ENCODE measurements at regions not wholly inside any gene's neighbourhood (a gene's known extent, or its start where the extent isn't known, plus 50 kb on each side); places are given as distances from the start of the nearest gene placed in this dataset.

DNA sequence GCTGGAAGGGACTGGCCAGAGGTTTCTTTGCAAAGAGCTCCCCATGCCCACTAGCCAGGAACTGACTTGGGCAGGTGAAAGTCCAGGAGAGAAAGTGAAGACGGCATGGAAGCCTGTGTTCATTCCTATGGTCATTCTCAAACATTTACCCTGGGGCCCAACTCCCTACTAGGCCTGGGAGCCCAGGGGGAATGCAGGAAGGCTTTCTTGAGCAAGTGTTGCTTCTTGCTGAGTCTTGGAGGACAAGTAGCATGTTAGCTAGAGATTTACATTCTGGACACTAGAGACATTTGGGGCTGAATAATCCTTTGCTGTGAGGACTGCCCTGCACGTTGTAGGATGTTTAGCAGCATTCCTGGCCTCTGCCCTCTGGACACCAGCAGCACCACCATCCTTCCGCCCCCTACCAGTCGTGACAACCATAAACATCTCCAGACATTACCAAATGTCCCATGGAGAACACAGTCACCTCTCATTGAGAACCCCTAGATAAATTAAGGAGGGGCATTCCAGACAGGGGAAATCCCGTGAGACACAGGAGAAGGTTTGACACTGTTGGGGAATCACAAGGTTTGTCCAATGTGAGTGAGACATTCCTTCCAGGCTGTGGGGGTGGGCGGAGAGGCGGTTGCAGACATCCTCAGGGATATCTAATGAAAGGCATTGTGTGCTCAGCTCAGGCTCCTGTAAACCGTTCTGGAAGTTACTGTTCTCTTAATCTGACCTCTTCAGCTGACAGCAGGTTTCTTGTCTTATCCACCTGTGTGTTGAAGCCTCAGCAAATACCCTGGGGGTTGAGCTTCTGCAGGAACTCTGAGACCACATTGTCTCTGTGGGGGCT, 236.2 kb downstream of the TLE3 start:
- Histone ChIP-seq H3K9me2 (replicated peaks; ENCODE audit: low read depth, low read length) (no peaks in the 10 kb centered on the region), H3K4me3 (ENCODE audit: low read length, poor library complexity, severe bottlenecking) (no peak overlapping the region), H3K36me3 (ENCODE audit: insufficient read depth, low read length) (no peaks in the 10 kb centered on the region), H3K27me3 (ENCODE audit: insufficient read depth, low read length, poor library complexity, severe bottlenecking) (peaks cover 96% of the 10 kb centered on the region), H3F3A (ENCODE audit: low read depth) (no peaks in the 10 kb centered on the region), H3K4me2 (ENCODE audit: low read depth, low read length, poor library complexity, severe bottlenecking) (no peak overlapping the region), H3K79me2 (ENCODE audit: insufficient read depth, low read length) (no peaks in the 10 kb centered on the region), H3K9me3 (ENCODE audit: insufficient read depth, low read depth, low read length) (no peaks in the 10 kb centered on the region), H3K9ac (ENCODE audit: low read depth, low read length, poor library complexity, severe bottlenecking) (no peak overlapping the region), H3K4me1 (ENCODE audit: insufficient read depth, low read length, poor library complexity, severe bottlenecking) (peaks cover 19% of the 10 kb centered on the region), H4K20me1 (ENCODE audit: insufficient read depth, low read length, poor library complexity, severe bottlenecking) (no peaks in the 10 kb centered on the region), H2AFZ (ENCODE audit: low read length) (no peak overlapping the region)
- TF ChIP-seq EZH2phosphoT487 (IDR thresholded peaks at IDR 0.05; ENCODE audit: borderline replicate concordance): no peak
- TF ChIP-seq, protein P1, sequence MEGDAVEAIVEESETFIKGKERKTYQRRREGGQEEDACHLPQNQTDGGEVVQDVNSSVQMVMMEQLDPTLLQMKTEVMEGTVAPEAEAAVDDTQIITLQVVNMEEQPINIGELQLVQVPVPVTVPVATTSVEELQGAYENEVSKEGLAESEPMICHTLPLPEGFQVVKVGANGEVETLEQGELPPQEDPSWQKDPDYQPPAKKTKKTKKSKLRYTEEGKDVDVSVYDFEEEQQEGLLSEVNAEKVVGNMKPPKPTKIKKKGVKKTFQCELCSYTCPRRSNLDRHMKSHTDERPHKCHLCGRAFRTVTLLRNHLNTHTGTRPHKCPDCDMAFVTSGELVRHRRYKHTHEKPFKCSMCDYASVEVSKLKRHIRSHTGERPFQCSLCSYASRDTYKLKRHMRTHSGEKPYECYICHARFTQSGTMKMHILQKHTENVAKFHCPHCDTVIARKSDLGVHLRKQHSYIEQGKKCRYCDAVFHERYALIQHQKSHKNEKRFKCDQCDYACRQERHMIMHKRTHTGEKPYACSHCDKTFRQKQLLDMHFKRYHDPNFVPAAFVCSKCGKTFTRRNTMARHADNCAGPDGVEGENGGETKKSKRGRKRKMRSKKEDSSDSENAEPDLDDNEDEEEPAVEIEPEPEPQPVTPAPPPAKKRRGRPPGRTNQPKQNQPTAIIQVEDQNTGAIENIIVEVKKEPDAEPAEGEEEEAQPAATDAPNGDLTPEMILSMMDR (conservative IDR thresholded peaks at IDR 0.05; ENCODE audit: low read length): no peak

DNA sequence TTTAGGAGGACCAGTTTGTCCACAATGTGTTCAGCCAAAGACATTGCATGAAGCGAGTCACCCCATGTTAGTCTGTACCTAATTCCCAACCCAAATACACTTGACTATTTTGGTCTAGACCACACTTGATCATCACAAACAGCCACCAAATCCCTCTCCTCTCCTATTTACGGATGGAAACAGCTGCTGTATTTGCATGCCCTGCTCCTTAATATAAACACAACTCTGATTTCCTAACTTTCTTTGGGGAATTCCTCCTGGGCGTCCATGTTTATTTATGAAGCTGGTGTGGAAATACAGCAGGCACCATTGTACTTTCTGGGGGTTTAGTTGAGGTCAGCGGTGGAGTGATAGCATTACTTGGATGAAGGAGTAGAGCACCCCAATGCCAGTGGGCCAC, 235.2 kb downstream of the TLE3 start:
- H3K9me2 ChIP-seq (replicated peaks; ENCODE audit: low read depth, low read length): no peaks in the 10 kb centered on the region
- H3K79me2 ChIP-seq (ENCODE audit: insufficient read depth, low read length): no peaks in the 10 kb centered on the region
- H3K36me3 ChIP-seq (ENCODE audit: insufficient read depth, low read length): no peaks in the 10 kb centered on the region
- H3K27me3 ChIP-seq (ENCODE audit: insufficient read depth, low read length, poor library complexity, severe bottlenecking): peaks cover 94% of the 10 kb centered on the region
- H3K4me2 ChIP-seq (ENCODE audit: low read depth, low read length, poor library complexity, severe bottlenecking): no peak overlapping the region
- H3K9ac ChIP-seq (ENCODE audit: low read depth, low read length, poor library complexity, severe bottlenecking): no peak overlapping the region
- no peak overlapping the region for H2AFZ ChIP-seq (ENCODE audit: low read length)
- no peak for TF ChIP-seq EZH2phosphoT487 (IDR thresholded peaks at IDR 0.05; ENCODE audit: borderline replicate concordance)
- TF ChIP-seq, protein P1 (conservative IDR thresholded peaks at IDR 0.05; ENCODE audit: low read length): no peak
- no peaks in the 10 kb centered on the region for H3F3A ChIP-seq (ENCODE audit: low read depth)
- H4K20me1 ChIP-seq (ENCODE audit: insufficient read depth, low read length, poor library complexity, severe bottlenecking): no peaks in the 10 kb centered on the region
- no peak overlapping the region for H3K4me3 ChIP-seq (ENCODE audit: low read length, poor library complexity, severe bottlenecking)
- no peaks in the 10 kb centered on the region for H3K9me3 ChIP-seq (ENCODE audit: insufficient read depth, low read depth, low read length)
- peaks cover 11% of the 10 kb centered on the region for H3K4me1 ChIP-seq (ENCODE audit: insufficient read depth, low read length, poor library complexity, severe bottlenecking)

DNA sequence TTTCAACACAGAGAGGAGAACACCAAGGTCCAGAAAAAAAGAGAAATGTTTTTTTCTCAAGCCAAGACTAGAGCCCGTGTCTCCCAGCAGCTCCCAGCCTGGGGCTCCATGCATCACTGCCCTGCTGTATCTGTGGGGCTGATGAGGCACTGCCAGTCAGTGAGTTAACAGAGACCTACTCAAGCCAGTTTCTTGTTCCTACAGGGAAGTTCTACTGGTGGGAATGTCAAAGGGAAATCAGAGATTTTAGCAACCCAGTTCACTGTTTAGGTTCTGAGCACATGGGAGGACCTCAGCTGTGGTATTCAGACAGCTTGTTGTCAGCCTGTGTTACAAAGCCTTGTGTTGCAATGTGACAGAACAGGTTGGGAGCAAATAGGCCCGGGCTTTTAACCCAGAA, 234.3 kb downstream of the TLE3 start:
- no peaks in the 10 kb centered on the region for H3K36me3 ChIP-seq (ENCODE audit: insufficient read depth, low read length)
- H3K4me2 ChIP-seq (ENCODE audit: low read depth, low read length, poor library complexity, severe bottlenecking): no peak overlapping the region
- no peaks in the 10 kb centered on the region for H3K9me3 ChIP-seq (ENCODE audit: insufficient read depth, low read depth, low read length)
- no peaks in the 10 kb centered on the region for H3F3A ChIP-seq (ENCODE audit: low read depth)
- H3K4me3 ChIP-seq (ENCODE audit: low read length, poor library complexity, severe bottlenecking): no peak overlapping the region
- TF ChIP-seq EZH2phosphoT487 (IDR thresholded peaks at IDR 0.05; ENCODE audit: borderline replicate concordance): no peak
- TF ChIP-seq, protein P1 (conservative IDR thresholded peaks at IDR 0.05; ENCODE audit: low read length): no peak
- H3K9ac ChIP-seq (ENCODE audit: low read depth, low read length, poor library complexity, severe bottlenecking): no peak overlapping the region
- H3K9me2 ChIP-seq (replicated peaks; ENCODE audit: low read depth, low read length): no peaks in the 10 kb centered on the region
- H2AFZ ChIP-seq (ENCODE audit: low read length): no peak overlapping the region
- peaks cover 2% of the 10 kb centered on the region for H3K4me1 ChIP-seq (ENCODE audit: insufficient read depth, low read length, poor library complexity, severe bottlenecking)
- peaks cover 94% of the 10 kb centered on the region for H3K27me3 ChIP-seq (ENCODE audit: insufficient read depth, low read length, poor library complexity, severe bottlenecking)
- no peaks in the 10 kb centered on the region for H3K79me2 ChIP-seq (ENCODE audit: insufficient read depth, low read length)
- no peaks in the 10 kb centered on the region for H4K20me1 ChIP-seq (ENCODE audit: insufficient read depth, low read length, poor library complexity, severe bottlenecking)

All from Loucy (cell line).